Psoas muscle (tissue), 7 donors: ENCODE measurements at regions not wholly inside any gene's neighbourhood (a gene's known extent, or its start where the extent isn't known, plus 50 kb on each side); places are given as distances from the start of the nearest gene placed in this dataset.
"Not testable (repeated sequence)": the region's sequence is repeated elsewhere in the genome, so short reads cannot be mapped to it uniquely, and the experiment has no call there.

Experiments
- ATAC-seq, 4 donors: fragments of 200-7000 bp; cut with Tn5 transposase; one replicate each; pipeline ENCODE4 v1.9.1; 2020; ENCODE audit warnings: moderate library complexity in 3 of 4, mild to moderate bottlenecking in 2 of 4
- DNase-seq, 2 donors: peaks; one replicate each; pipeline ENCODE4 v3.0.0-alpha.2; 2020
- H3K27ac ChIP-seq: fragments of 200-600 bp; one replicate; pipeline ENCODE4 v1.8.0; 2022
- H3K27me3 ChIP-seq, 3 donors: fragments of 200-600 bp in 1 of 3; one replicate each; pipeline versions ENCODE4 v1.6.1 to v1.8.0; 2013 to 2022; ENCODE audit warnings: low read length in 2 of 3, mild to moderate bottlenecking in 2 of 3, moderate library complexity in 1 of 3; ENCODE audit not compliant: insufficient read depth in 3 of 3
- H3K36me3 ChIP-seq, 2 donors: fragments of 200-600 bp in 1 of 2; one replicate each; pipeline versions ENCODE4 v1.6.1 to v1.8.0; 2013 to 2022; ENCODE audit warnings: low read depth in 1 of 2, mild to moderate bottlenecking in 1 of 2, moderate library complexity in 1 of 2; ENCODE audit not compliant: insufficient read depth in 1 of 2
- H3K4me1 ChIP-seq: fragments of 200-600 bp; one replicate; pipeline ENCODE4 v1.8.0; 2022
- H3K4me3 ChIP-seq: fragments of 200-600 bp; one replicate; pipeline ENCODE4 v1.8.0; 2022; ENCODE audit warnings: mild to moderate bottlenecking
- H3K9me3 ChIP-seq: fragments of 200-600 bp; one replicate; pipeline ENCODE4 v1.8.0; 2022
- WGBS, 3 donors: extraction: QIAGEN DNeasy Blood & Tissue Kit; methylation state at CpG; one replicate each; pipeline versions ENCODE4 v1.1.6 to v1.1.7; 2013; 5-methylcytosine and 5-hydroxymethylcytosine counted together
- intact Hi-C, 2 donors: fragments of 100-400 bp; cut with DNase I; formaldehyde crosslinking; loops; one replicate each; pipeline versions ENCODE4 v1.11.0 to v1.14.2; 2022
- donor health status: healthy with polysubstance abuse.
- donor health status: DM: no; HTN: no; CAD: no; lungs with moderate emphysema.
- donor health status: Bipolar disorder and iron deficiency.
- donor health status: healthy.
- donor health status: DM: yes; HTN: yes; CAD: no.
- donor health status: DM: no; HTN: no; CAD: no.
- donor health status: DM: yes; HTN: yes; CAD: no.

- H3K4me1 ChIP-seq, DNase-seq, H3K27me3 ChIP-seq, H3K9me3 ChIP-seq, H3K27ac ChIP-seq, intact Hi-C loops, H3K4me3 ChIP-seq, H3K36me3 ChIP-seq: not testable (repeated sequence)
- ATAC-seq: peak in 3 of 4 donors; percentile 19 to 44 (median 39)
- no CpG with 5 or more reads among the region's 2 CpGs for WGBS, 3 donors
Observed at GRCh38 chr2:87602728-87603127, 145.2 kb upstream of the PLGLB2 start.

- ATAC-seq: peak; percentile 37 to 41 (median 40)
- H3K4me1 ChIP-seq, H3K9me3 ChIP-seq, H3K27ac ChIP-seq, intact Hi-C loops, H3K4me3 ChIP-seq, H3K27me3 ChIP-seq, DNase-seq, H3K36me3 ChIP-seq: not testable (repeated sequence)
- WGBS, 3 donors: 41 to 60% (median 52%) methylated on average over 1 to 5 of the region's 10 CpGs
Observed at GRCh38 chr2:87603418-87604278, 144.2 kb upstream of the PLGLB2 start.

- peak; percentile 39 to 67 for DNase-seq
- H3K4me1 ChIP-seq, H3K9me3 ChIP-seq, H3K4me3 ChIP-seq, H3K36me3 ChIP-seq, intact Hi-C loops, H3K27ac ChIP-seq, H3K27me3 ChIP-seq: not testable (repeated sequence)
- WGBS, 3 donors: 0% methylated on average over 1 to 2 of the region's 6 CpGs
- peak; percentile 71 to 94 (median 90) for ATAC-seq
Observed at GRCh38 chr2:87604279-87604818, 143.5 kb upstream of the PLGLB2 start.

- no CpG with 5 or more reads among the region's 2 CpGs for WGBS, 3 donors
- intact Hi-C loops, H3K27ac ChIP-seq, DNase-seq, H3K4me3 ChIP-seq, ATAC-seq, H3K4me1 ChIP-seq, H3K9me3 ChIP-seq, H3K36me3 ChIP-seq, H3K27me3 ChIP-seq: not testable (repeated sequence)
Observed at GRCh38 chr2:87604980-87605379, 142.9 kb upstream of the PLGLB2 start.

- H3K36me3 ChIP-seq, H3K4me3 ChIP-seq, H3K4me1 ChIP-seq, H3K9me3 ChIP-seq, DNase-seq, intact Hi-C loops, ATAC-seq, H3K27ac ChIP-seq, H3K27me3 ChIP-seq: not testable (repeated sequence)
- 36% methylated on average over 1 of the region's 3 CpGs; no CpG with 5 or more reads in 2 of the 3 donors for WGBS, 3 donors
Observed at GRCh38 chr2:87608377-87609166, 139.3 kb upstream of the PLGLB2 start.

- H3K9me3 ChIP-seq, DNase-seq, H3K27ac ChIP-seq, intact Hi-C loops, H3K4me1 ChIP-seq, H3K4me3 ChIP-seq, H3K36me3 ChIP-seq, ATAC-seq, H3K27me3 ChIP-seq: not testable (repeated sequence)
- no CpG with 5 or more reads among the region's 1 CpG for WGBS, 3 donors
Observed at GRCh38 chr2:87610974-87611373, 136.9 kb upstream of the PLGLB2 start.

GRCh38 chr2:87611416-87611815 is 136.5 kb upstream of the PLGLB2 start:
- H3K9me3 ChIP-seq, H3K36me3 ChIP-seq, intact Hi-C loops, DNase-seq, H3K27ac ChIP-seq, H3K4me1 ChIP-seq, ATAC-seq, H3K27me3 ChIP-seq, H3K4me3 ChIP-seq: not testable (repeated sequence)
- WGBS, 3 donors: no CpG with 5 or more reads among the region's 4 CpGs

- H3K27ac ChIP-seq, DNase-seq, H3K4me3 ChIP-seq, H3K4me1 ChIP-seq, intact Hi-C loops, H3K9me3 ChIP-seq, H3K27me3 ChIP-seq, H3K36me3 ChIP-seq: not testable (repeated sequence)
- peak; percentile 69 to 98 (median 95) for ATAC-seq
- WGBS, 3 donors: no CpG with 5 or more reads among the region's 2 CpGs
Observed at GRCh38 chr2:87611956-87612355, 135.9 kb upstream of the PLGLB2 start.

- not testable (repeated sequence) for H3K27me3 ChIP-seq
Observed at GRCh38 chr2:87614829-87615434, 133.0 kb upstream of the PLGLB2 start.

GRCh38 chr2:87619121-87619520 is 128.8 kb upstream of the PLGLB2 start:
- H3K27me3 ChIP-seq, DNase-seq, H3K36me3 ChIP-seq, H3K9me3 ChIP-seq, H3K4me1 ChIP-seq, intact Hi-C loops, H3K27ac ChIP-seq, H3K4me3 ChIP-seq, ATAC-seq: not testable (repeated sequence)

More at GRCh38 chr2:87614829-87615434, 133.0 kb upstream of the PLGLB2 start:
- H3K27ac ChIP-seq, DNase-seq, H3K36me3 ChIP-seq, H3K4me1 ChIP-seq, H3K9me3 ChIP-seq, intact Hi-C loops, H3K4me3 ChIP-seq: not testable (repeated sequence)
- peak in 1 of 4 donors; percentile 56 for ATAC-seq

- intact Hi-C loops, H3K4me1 ChIP-seq, H3K27ac ChIP-seq, ATAC-seq, H3K36me3 ChIP-seq, H3K9me3 ChIP-seq, H3K4me3 ChIP-seq, H3K27me3 ChIP-seq, DNase-seq: not testable (repeated sequence)
- no CpG with 5 or more reads among the region's 4 CpGs for WGBS, 3 donors
Observed at GRCh38 chr2:87621139-87621538, 126.7 kb upstream of the PLGLB2 start.
